Left lobe of liver (tissue), 2 donors: ENCODE measurements at regions not wholly inside any gene's neighbourhood (a gene's known extent, or its start where the extent isn't known, plus 50 kb on each side); places are given as distances from the start of the nearest gene placed in this dataset.

Experiments
- ATAC-seq: fragments of 200-7000 bp; cut with Tn5 transposase; one replicate; pipeline ENCODE4 v1.9.1; 2020; ENCODE audit warnings: mild to moderate bottlenecking, moderate library complexity
- DNase-seq: peaks from one replicate; pipeline ENCODE4 v3.0.0-alpha.2; 2020; ENCODE audit warnings: low spot score
- donor health status: DM: no; HTN: no; CAD: no; lungs with moderate emphysema.
- donor health status: DM: no; HTN: yes; CAD: no.

GRCh38 chr15:98178861-98179260 lies 218.4 kb downstream of the ARRDC4 start:
- no peak for DNase-seq
- ATAC-seq = no peak

- ATAC-seq = no peak
These were observed 227.0 kb downstream of the ARRDC4 start for GRCh38 chr15:98187549-98187948.

DNA sequence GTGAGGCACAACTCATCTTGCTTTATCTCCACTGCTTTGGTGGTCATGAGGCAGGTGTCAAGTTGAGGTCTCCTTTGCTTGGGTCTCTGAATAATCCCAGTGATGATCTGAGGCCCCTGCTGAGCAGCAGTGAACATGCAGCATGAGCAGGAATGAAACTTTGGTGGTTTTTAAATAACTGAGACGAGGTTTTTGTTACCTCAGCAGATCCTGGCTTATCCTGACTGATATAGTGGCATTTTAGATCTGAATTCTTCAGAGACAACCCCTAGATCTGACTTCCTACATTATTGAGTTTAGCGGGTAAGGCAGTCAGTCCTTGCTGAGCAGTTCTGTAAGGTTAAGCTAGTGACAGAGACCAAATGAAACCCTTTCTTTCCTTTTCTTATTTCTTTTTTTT lies 230.4 kb downstream of the ARRDC4 start:
- DNase-seq (no peak), ATAC-seq (no peak)

More at GRCh38 chr15:98187549-98187948, 227.0 kb downstream of the ARRDC4 start:
- DNase-seq = no peak

GRCh38 chr15:98195796-98196195 lies 235.3 kb downstream of the ARRDC4 start:
- ATAC-seq (no peak), DNase-seq (no peak)

DNA sequence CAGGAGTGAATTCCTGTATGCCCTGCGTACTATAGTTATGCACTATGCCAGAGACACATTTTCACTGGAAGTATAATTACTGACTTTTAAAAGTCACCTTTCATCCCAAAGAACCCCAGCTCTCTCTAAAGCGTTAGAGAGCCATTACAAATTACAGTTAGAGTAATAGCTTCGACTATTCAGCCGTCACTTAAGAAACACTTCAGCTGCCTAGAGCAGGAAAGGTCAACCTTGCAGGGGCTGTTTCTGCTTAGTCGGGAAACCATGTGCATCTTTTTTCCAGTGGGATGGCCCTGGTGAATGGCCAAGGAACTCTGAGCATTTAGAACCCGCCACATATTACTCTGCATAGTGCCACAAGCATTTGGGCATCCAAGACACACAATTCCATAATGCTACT lies 235.9 kb downstream of the ARRDC4 start:
- DNase-seq (no peak), ATAC-seq (no peak)

GRCh38 chr15:98202256-98202655 lies 241.8 kb downstream of the ARRDC4 start:
- no peak for ATAC-seq
- DNase-seq = no peak

DNA sequence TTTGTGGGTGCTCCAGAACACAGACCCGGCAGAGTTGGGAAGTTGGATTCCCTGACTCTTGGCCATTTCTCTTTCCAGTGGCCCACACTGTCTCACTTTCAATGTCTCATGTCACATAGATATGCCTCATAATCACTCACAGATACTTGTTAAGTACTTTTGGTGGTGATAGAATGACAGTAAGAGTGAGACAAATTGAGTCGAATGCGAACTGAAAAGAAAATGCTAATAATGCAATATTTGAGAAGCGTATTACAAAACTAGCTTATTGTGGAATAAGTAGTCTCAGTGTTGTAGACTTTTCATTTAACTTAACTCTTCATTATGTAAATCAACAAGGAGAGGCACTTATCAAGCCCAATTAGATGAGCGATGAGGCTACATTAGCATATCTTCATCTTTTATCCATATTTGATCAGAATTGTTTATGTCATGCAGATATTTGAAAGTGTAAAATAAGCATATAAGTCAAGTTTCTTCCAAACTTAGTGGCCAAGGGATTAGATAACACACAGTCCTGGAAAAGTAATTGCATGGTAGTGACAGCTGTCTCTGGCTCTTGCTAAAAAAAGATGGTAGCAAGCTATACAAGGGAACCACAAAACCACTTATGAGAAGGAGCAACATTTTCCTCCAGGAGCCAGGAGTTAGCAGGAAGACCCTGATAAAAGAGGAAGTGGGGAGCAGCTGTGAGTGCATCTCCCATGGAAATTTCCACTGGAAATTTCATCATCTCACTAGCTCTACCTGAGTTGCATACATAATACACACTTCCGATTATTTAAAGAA lies 243.6 kb downstream of the ARRDC4 start:
- ATAC-seq = no peak
- no peak for DNase-seq

DNA sequence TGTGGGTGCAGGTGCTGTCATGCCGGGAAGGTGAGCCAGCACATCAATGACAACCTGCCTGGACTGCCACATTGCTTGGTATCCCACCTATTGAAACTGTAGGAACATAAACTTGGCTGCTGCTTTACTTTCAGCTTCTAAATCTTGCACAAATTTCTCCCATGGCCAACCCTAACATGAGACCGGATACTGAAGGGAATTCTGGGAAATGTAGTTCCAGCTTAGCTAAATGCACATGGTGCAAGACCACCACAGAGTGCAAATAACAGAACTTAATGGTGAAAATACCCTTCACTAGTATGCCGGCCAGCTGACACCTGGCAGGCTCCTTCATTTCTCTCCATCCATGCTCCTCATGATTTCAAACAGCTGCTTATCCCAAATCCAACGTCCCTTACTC lies 247.4 kb downstream of the ARRDC4 start:
- DNase-seq (no peak), ATAC-seq (no peak)

GRCh38 chr15:98213346-98213979 lies 253.0 kb downstream of the ARRDC4 start:
- DNase-seq (no peak), ATAC-seq (no peak)

DNA sequence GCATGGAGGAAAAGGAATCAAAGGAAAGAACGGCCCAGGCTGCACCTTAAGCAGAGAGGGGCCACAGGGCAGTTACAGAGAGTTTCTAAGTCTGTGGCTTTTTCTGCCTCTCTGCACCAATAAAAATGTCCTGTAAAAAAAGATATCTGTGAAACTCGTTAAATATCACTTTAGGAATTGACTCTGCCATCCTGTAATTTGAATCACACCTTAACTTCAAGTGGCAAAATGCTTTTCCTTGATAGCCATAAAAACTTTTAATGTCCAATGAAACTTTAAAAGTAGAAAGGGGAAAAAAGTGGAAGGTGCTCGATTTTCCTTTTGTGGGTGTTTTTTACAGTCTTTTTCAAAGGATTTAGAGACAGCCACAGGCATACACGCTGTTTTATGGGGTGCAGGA lies 255.7 kb downstream of the ARRDC4 start:
- ATAC-seq (no peak), DNase-seq (no peak)

DNA sequence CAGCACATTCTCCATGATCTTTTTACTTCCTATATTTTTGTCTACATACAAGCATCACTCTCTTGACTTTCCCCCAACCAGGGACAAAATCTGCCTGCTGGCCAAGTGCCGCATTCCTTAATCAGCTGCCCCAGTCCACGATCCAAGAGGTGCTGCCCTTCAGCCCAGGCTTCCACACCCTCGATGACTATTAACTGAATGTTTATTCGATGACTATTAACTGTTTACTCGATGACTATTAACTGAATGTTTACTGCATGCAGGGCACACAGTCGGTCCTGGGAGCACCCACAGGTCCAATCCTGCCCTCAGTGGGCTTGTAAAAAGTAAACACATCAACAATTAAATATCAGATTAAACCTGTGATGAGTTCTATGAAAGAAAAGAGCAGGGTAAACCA lies 256.9 kb downstream of the ARRDC4 start:
- DNase-seq (no peak), ATAC-seq (no peak)

DNA sequence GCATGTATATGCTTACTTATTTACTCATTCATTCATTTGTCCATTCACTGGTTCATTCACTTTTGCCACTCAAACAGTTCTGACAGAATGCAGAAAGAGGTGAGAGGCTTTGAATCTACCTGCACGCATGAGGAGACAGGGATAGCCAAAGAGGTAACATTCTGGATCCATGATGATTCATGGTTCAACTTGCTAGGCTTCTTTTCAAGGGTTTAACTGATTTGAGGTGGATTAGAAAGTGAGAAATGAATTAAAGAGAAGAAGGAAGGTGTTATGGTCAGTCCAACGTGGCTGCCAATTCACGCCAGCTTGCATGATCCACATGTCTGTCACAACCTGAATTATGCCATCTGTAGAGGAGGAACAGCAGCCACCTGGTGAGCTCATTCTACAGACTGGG lies 260.6 kb downstream of the ARRDC4 start:
- ATAC-seq (no peak), DNase-seq (no peak)

DNA sequence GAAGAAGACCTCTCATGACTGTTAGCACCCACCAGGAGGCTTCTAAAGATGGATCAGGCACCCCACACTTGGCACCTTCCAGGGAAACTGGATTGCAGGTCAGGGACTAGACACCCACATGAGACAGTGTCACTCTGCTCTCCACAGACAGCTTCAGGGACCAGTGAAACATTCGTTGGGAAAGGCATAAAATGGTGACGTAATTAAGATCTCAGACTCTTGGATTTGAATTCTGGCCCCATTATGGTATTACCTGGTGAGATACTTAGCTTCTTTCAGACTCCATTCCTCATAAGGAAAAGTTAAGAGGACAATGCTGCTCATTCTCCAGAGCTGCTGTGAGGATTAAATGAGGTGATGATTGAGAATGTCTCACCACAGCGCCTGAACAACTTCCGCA lies 261.1 kb downstream of the ARRDC4 start:
- ATAC-seq = no peak

DNA sequence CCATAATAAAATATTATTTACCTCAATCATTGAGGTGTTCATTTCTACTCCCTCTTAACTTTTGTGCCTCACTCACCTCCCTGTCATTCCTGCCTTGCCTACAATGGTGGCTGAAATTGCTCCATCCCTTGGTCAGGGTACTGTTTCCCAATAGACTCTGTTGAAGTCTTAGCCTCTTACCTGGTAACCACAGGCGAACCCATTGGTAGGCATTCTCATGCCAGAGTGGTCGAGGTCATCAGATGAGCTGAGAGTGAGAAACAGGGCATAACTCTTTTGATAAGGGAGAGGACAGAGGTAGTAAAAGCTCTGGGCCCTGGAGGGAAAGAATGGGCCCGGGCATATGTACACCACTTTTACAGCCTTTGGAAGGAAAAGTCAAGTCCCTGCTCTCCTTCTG lies 265.6 kb downstream of the ARRDC4 start:
- ATAC-seq = no peak
- DNase-seq = no peak

More for the DNA sequence above, 261.1 kb downstream of the ARRDC4 start:
- DNase-seq = no peak

- ATAC-seq = no peak
- no peak for DNase-seq
These were observed 266.1 kb downstream of the ARRDC4 start for GRCh38 chr15:98226578-98226977.

- DNase-seq = no peak
- ATAC-seq = no peak
These were observed 268.3 kb downstream of the ARRDC4 start for GRCh38 chr15:98228846-98229245.

DNA sequence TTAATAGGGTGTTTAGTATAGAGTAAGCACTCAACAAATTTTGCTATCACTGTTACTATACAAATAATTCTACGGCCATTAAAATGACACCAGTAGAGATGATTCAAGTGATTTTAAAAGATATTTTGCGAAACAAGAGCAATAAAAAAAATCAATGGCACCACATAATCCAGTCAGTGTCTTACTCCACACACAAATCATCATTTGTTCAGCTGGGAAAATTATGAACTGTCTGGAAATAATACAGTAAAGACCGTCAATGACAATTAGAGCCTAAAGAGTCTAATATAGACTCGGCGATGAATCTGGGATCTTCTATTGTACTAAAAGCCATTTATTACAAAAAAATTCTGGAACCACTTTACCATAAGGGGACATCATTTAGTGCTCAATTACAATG lies 270.5 kb downstream of the ARRDC4 start:
- no peak for DNase-seq
- no peak for ATAC-seq

DNA sequence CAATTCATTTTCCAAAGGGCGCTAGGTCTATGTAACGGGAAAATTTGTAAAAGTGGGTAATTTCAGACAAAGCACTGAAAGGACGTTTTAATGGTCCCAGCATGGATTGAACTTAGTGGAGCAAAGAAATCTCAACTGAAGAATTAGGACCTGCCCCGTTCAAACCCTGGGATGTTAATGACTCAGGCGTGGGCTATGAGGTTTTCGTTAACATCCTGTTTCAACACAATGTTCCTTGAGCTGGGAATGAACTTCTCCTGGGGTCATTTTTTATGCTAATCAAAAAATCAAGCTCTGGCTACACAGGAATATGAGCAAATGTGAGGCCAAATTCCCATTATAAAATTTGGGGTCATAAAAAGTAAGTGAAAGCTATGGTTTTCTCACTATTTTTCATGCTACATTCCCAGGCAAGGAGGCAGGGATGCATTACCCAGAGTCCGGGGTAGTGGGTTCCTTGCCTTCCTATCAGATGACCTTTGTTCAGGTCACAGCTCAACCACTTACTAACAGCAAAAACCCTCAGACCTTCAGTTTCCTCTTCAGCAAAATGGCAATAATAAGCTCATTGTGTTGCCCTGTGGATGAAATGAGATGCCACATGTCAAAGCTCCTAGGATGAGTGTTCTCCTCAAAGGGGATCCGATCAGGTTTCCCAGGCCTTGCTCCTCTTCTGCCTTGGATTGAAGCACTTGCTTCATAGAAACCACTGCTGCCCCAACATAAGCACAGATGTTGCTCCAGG lies 271.4 kb downstream of the ARRDC4 start:
- ATAC-seq = no peak

DNA sequence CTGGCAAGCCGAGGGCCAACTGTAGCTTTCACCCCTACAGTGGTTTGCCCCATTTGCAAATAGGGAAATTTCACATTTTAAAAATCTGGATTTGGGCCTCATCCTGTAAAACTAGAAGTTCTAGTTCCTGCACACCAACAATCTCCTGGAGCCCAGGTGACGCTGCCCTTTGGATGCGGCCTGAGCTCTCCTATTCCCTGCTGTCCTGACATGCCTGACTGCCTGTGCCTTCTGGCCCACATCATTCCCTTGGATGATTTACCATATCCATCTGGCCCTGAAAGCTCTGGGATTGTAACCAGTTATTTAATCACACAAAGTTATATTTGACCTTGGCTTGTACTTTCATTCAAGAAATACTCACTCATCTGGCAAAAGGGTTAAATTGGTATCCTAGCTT lies 272.3 kb downstream of the ARRDC4 start:
- DNase-seq (no peak), ATAC-seq (no peak)

More for the DNA sequence above, 271.4 kb downstream of the ARRDC4 start:
- no peak for DNase-seq

- DNase-seq = no peak
- ATAC-seq = no peak
These were observed 273.4 kb downstream of the ARRDC4 start for GRCh38 chr15:98233873-98234272.

GRCh38 chr15:98240303-98240702 lies 279.8 kb downstream of the ARRDC4 start:
- no peak for ATAC-seq
- DNase-seq = no peak

DNA sequence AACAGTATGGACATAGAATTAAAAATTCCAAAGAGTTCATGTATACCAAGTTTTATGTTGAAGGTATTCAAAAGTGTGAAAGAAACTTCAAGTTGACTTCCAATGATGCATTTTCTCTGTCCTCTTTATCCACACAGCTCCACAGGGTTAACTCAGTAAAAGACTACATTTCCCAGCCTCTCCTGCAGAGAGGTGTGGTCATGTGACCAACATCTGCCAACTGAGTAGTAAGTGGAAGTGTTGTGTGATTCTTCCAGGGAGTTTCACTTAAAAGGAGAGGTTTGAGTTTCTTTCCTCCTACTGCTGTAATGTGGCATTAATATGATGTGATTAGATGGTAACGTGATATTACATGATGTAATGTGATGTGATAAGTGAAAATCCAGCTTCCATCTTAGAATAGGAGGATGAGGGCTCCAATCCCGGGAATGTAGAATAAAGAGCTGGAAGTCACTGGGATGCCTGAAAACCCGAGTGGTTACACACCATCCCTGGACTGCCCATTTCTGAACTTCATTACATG lies 280.6 kb downstream of the ARRDC4 start:
- ATAC-seq = no peak
- no peak for DNase-seq
